Thyroid gland (tissue), 4 donors: ENCODE measurements at regions not wholly inside any gene's neighbourhood (a gene's known extent, or its start where the extent isn't known, plus 50 kb on each side); places are given as distances from the start of the nearest gene placed in this dataset.

Experiments used
- POLR2A ChIP-seq, 2 donors: fragments of 450-650 bp; IDR thresholded peaks; one replicate each; pipeline ENCODE4 v1.6.1; 2017; ENCODE audit warnings: antibody characterized with exemption in 2 of 2, mild to moderate bottlenecking in 2 of 2, moderate library complexity in 1 of 2
- TF ChIP-seq, protein P1 (sequence below), 6 experiments: fragments of 200-600 bp in 3 of 6; fragments of 450-650 bp in 3 of 6; sonication (generic) in 3 of 6; IDR thresholded peaks; one replicate each; pipeline ENCODE4 v1.5.1; 2016 to 2019; ENCODE audit warnings: antibody characterized with exemption in 6 of 6, mild to moderate bottlenecking in 2 of 6, inconsistent platforms in 1 of 6, moderate library complexity in 1 of 6

DNA sequence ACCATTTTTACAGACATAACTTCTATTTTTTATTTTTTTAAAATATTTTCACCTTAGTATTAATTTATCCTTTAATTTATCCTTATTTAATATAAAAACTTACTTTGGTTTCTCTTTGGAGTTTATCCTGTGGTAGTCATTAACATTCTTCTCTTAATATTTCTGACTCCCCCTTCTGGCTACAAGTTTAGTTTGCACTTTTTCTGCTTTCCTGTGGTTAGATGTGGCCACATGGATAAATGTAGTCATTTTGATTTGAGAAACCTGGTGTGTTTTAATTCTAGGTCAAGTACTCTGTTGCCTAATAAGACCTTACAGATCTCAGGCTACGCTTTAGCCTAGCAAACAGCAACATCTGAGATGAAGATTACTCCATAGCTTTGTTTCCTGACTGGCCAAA lies 1187.5 kb downstream of the HACE1 start:
- TF ChIP-seq, protein P1, sequence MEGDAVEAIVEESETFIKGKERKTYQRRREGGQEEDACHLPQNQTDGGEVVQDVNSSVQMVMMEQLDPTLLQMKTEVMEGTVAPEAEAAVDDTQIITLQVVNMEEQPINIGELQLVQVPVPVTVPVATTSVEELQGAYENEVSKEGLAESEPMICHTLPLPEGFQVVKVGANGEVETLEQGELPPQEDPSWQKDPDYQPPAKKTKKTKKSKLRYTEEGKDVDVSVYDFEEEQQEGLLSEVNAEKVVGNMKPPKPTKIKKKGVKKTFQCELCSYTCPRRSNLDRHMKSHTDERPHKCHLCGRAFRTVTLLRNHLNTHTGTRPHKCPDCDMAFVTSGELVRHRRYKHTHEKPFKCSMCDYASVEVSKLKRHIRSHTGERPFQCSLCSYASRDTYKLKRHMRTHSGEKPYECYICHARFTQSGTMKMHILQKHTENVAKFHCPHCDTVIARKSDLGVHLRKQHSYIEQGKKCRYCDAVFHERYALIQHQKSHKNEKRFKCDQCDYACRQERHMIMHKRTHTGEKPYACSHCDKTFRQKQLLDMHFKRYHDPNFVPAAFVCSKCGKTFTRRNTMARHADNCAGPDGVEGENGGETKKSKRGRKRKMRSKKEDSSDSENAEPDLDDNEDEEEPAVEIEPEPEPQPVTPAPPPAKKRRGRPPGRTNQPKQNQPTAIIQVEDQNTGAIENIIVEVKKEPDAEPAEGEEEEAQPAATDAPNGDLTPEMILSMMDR (IDR thresholded peaks at IDR 0.05) = no peak
- no peak for TF ChIP-seq POLR2A (IDR thresholded peaks at IDR 0.05)
